ENCODE measurements at regions not wholly inside any gene's neighbourhood (a gene's known extent, or its start where the extent isn't known, plus 50 kb on each side); places are given as distances from the start of the nearest gene placed in this dataset.

GRCh38 chr10:15985690-15986089 lies 125.4 kb upstream of the MINDY3 start:
- CTCF ChIA-PET = no interaction called here
- TF ChIP-seq, protein P1, sequence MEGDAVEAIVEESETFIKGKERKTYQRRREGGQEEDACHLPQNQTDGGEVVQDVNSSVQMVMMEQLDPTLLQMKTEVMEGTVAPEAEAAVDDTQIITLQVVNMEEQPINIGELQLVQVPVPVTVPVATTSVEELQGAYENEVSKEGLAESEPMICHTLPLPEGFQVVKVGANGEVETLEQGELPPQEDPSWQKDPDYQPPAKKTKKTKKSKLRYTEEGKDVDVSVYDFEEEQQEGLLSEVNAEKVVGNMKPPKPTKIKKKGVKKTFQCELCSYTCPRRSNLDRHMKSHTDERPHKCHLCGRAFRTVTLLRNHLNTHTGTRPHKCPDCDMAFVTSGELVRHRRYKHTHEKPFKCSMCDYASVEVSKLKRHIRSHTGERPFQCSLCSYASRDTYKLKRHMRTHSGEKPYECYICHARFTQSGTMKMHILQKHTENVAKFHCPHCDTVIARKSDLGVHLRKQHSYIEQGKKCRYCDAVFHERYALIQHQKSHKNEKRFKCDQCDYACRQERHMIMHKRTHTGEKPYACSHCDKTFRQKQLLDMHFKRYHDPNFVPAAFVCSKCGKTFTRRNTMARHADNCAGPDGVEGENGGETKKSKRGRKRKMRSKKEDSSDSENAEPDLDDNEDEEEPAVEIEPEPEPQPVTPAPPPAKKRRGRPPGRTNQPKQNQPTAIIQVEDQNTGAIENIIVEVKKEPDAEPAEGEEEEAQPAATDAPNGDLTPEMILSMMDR (IDR thresholded peaks at IDR 0.05; ENCODE audit: insufficient read depth, low read depth, low read length) = no peak
- POLR2A ChIA-PET = no interaction called here
- H3K4me3 ChIP-seq (ENCODE audit: low read depth, low read length) = no peak overlapping the region
- DNase-seq (ENCODE audit: low read depth) = no peak
- H3K36me3 ChIP-seq (ENCODE audit: control insufficient read depth, insufficient read depth, low read length) = no peaks in the 10 kb centered on the region
- H3K27me3 ChIP-seq (ENCODE audit: control insufficient read depth, insufficient read depth, low read length) = no peaks in the 10 kb centered on the region

- Histone ChIP-seq H3K27me3 (ENCODE audit: control insufficient read depth, insufficient read depth, low read length) (no peaks in the 10 kb centered on the region), H3K36me3 (ENCODE audit: control insufficient read depth, insufficient read depth, low read length) (no peaks in the 10 kb centered on the region), H3K4me3 (ENCODE audit: low read depth, low read length) (no peak overlapping the region)
- ChIA-PET POLR2A (no interaction called here), CTCF (no interaction called here)
- DNase-seq (ENCODE audit: low read depth) = no peak
- TF ChIP-seq, protein P1 (IDR thresholded peaks at IDR 0.05; ENCODE audit: insufficient read depth, low read depth, low read length) = no peak
Measured at GRCh38 chr10:15990535-15991129, 130.3 kb upstream of the MINDY3 start.

DNA sequence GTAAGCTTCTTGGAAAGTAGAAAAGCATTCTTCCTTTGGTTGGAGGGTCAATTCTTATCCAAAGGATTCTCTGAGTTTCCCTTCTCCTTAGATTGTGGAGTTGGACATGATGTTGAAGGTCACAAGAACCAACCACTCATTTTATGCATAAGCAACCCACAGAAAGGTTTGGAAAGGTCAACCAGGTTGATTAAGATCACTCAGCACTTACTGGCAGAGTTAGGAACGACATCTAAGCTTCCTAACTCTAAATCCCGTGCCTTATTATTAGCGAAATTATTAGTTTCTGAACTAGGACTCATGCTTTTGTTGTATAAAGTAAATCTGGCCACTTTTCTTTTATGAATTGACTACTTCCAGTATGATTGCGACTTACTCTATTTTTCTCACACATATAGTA lies 137.0 kb upstream of the MINDY3 start:
- no peaks in the 10 kb centered on the region for H3K36me3 ChIP-seq (ENCODE audit: control insufficient read depth, insufficient read depth, low read length)
- ChIA-PET CTCF (no interaction called here), POLR2A (no interaction called here)
- no peaks in the 10 kb centered on the region for H3K27me3 ChIP-seq (ENCODE audit: control insufficient read depth, insufficient read depth, low read length)
- no peak overlapping the region for H3K4me3 ChIP-seq (ENCODE audit: low read depth, low read length)
- DNase-seq (ENCODE audit: low read depth) = no peak
- TF ChIP-seq, protein P1 (IDR thresholded peaks at IDR 0.05; ENCODE audit: insufficient read depth, low read depth, low read length) = no peak

- H3K27me3 ChIP-seq (ENCODE audit: control insufficient read depth, insufficient read depth, low read length) = no peaks in the 10 kb centered on the region
- no peak for DNase-seq (ENCODE audit: low read depth)
- TF ChIP-seq, protein P1 (IDR thresholded peaks at IDR 0.05; ENCODE audit: insufficient read depth, low read depth, low read length) = no peak
- CTCF ChIA-PET = no interaction called here
- POLR2A ChIA-PET = no interaction called here
- no peak overlapping the region for H3K4me3 ChIP-seq (ENCODE audit: low read depth, low read length)
- no peaks in the 10 kb centered on the region for H3K36me3 ChIP-seq (ENCODE audit: control insufficient read depth, insufficient read depth, low read length)
Measured at GRCh38 chr10:16001581-16001980, 141.3 kb upstream of the MINDY3 start.

- Histone ChIP-seq H3K4me3 (ENCODE audit: low read depth, low read length) (no peak overlapping the region), H3K27me3 (ENCODE audit: control insufficient read depth, insufficient read depth, low read length) (no peaks in the 10 kb centered on the region), H3K36me3 (ENCODE audit: control insufficient read depth, insufficient read depth, low read length) (no peaks in the 10 kb centered on the region)
- ChIA-PET POLR2A (no interaction called here), CTCF (no interaction called here)
- DNase-seq (ENCODE audit: low read depth) = no peak
- TF ChIP-seq, protein P1 (IDR thresholded peaks at IDR 0.05; ENCODE audit: insufficient read depth, low read depth, low read length) = no peak
Measured at GRCh38 chr10:16009785-16010184, 149.5 kb upstream of the MINDY3 start.
